Fibroblast of pulmonary artery (primary cell): ENCODE measurements at regions not wholly inside any gene's neighbourhood (a gene's known extent, or its start where the extent isn't known, plus 50 kb on each side); places are given as distances from the start of the nearest gene placed in this dataset.
A peak's percentile ranks its signal among the peaks of the same experiment; 100 is the strongest.

Experiments used
- DNase-seq: peaks from one replicate; pipeline ENCODE4 v3.0.0-alpha.2; 2010; ENCODE audit warnings: low read depth
- H3K4me3 ChIP-seq: replicated peaks from 2 replicates; pipeline ENCODE4 v1.5.1; 2011; ENCODE audit warnings: low read depth, mild to moderate bottlenecking, control low read depth, low read length, moderate library complexity
- TF ChIP-seq, protein P1 (sequence below): IDR thresholded peaks from 2 replicates; pipeline ENCODE4 v1.5.1; 2011; ENCODE audit warnings: mild to moderate bottlenecking, control low read depth, low read length, inconsistent platforms; ENCODE audit errors: missing control alignments

DNA sequence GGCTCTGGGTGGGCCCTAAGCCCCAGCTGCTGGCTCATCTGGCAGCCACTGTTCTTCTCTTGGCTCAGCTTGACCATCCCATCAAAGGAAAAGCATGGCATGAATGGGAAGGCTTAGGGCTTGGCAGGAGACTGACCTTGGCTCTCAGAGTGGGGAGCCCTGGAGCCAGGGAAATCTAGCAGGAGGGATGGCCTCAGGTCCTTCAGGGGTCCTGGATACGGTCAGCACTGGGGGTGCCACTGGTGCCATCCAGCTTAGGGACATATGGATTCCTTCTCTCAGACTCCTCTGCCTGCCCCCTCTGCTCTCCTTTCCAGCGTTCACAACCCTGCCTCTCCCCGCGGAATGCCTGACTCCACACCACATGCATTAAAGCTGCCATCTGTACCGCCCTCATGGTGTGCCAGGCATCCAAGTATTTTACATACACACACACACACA is 165.5 kb upstream of the HAAO start:
- H3K4me3 ChIP-seq: no peak overlapping the region
- DNase-seq: no peak
- TF ChIP-seq, protein P1, sequence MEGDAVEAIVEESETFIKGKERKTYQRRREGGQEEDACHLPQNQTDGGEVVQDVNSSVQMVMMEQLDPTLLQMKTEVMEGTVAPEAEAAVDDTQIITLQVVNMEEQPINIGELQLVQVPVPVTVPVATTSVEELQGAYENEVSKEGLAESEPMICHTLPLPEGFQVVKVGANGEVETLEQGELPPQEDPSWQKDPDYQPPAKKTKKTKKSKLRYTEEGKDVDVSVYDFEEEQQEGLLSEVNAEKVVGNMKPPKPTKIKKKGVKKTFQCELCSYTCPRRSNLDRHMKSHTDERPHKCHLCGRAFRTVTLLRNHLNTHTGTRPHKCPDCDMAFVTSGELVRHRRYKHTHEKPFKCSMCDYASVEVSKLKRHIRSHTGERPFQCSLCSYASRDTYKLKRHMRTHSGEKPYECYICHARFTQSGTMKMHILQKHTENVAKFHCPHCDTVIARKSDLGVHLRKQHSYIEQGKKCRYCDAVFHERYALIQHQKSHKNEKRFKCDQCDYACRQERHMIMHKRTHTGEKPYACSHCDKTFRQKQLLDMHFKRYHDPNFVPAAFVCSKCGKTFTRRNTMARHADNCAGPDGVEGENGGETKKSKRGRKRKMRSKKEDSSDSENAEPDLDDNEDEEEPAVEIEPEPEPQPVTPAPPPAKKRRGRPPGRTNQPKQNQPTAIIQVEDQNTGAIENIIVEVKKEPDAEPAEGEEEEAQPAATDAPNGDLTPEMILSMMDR: no peak

DNA sequence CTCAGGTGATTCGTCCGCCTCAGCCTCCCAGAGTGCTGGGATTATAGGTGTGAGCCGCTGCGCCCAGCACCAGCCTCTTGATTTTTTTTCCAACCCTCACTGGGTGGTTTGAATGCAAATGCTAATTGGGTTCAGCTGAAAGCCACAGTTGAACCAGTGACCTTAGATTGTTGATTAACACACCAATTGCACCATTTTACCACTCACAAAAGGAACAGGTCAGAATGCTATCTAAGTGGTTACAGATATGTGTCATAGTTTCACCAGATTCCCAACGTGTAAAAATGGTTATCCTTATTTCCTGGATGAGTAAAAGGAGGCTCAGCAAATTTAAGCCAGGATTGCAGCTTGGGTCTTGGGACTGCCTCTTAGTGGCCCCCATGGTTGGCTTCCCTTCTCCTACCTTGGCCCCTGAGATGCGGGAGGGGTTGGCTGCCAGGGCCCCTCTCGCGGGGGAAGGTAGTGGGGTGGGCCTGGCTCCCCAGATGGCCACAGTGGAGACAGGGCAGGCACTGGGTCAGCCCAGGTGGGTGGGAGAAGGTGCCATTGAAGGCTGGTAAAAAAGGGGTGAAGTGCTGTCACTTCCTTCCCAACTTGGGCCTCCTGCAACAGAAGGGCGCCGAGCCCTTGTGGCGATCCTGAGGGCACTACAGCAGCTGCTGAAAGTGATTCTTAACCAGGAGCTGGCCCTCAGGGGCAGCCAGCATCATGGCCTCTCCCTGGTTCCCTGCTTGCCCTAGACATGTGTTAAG is 164.9 kb upstream of the HAAO start:
- TF ChIP-seq, protein P1: no peak
- no peak for DNase-seq
- H3K4me3 ChIP-seq: no peak overlapping the region

DNA sequence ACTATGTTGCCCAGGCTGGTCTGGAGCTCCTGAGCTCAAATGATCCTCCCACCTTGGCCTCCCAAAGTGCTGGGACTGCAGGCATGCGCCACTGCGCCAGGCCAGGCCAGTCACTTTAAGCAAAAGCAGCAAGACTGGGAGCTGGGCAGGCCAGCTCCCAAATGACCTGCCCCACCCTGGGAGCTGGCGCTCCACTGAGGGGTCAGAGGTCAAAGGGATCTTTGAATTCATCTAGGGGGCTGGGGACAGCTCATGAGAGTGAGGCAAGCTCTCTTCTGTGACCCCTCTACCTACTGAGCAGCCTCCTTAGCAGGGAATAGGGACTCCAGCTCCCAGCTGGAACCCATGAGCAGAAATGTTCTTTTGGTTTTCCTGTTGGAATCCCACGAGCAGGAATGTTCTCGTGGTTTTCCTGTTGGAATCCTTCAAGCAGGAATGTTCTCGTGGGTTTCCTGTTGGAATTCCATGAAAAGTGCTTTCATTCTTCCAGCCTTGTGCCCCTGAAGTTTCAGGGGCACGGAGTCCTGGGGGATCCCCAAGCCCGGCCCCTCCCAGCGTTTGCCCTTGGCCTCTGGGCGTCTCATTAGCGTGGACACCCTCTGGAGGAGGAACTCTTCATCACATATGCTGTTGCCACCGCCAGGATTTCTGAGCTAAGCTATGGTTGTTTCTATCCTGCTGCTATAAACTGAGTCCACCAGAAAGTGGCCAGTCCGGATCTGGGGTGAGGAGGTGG is 162.0 kb upstream of the HAAO start:
- TF ChIP-seq, protein P1: peak; percentile 21
- DNase-seq: peak; percentile 78
- H3K4me3 ChIP-seq: no peak overlapping the region

DNA sequence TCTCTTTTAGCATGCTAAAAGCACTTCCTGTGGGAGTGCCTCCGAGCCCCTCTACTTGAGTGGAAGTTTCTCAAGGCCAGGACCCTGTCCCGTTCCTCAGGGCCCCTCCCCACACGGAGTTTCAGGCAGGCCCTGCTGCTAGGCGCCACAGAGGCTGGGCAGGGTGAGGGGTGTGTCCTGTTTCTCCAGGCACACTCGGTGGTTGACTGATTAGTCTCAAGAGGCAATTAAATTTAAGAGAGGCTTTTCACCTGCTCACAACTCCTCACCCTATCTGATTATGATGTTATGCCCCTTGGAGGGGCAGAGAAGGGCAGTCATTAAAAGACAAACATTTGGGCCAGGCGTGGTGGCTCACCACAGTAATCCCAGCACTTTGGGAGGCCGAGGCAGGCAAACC is 160.8 kb upstream of the HAAO start:
- TF ChIP-seq, protein P1: no peak
- H3K4me3 ChIP-seq: no peak overlapping the region
- DNase-seq: no peak

DNA sequence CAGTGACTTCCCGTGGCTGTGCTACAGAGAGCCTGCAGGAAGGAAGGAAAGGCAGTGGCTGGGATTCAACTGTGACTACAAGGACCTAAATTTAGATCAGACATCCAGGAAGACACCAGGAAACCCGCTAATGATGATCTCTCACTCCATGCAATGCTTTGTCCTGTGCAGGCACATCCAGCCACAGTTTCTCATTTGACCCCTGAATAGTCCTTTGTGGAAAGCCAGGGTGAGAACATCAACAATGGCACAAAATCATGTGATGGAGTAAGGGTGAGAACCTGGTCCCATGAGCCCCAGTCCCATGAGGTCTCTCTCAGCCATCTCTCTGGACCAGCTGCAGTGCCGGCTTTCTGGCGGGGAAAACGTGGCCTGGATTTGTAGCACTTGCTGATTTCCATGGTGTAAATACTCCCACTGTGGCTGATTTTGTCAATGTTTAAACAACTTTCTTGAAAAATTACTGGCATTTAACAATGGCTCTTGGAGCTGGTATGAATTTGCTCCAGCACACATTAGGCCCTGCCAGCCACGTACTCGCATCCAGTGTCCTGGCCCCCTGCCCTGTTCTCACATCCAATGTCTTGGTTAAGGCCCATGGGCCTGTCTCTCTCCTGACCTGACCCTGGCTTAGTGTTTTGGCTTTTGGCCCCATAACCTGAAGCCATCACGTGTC is 159.0 kb upstream of the HAAO start:
- TF ChIP-seq, protein P1: no peak
- no peak overlapping the region for H3K4me3 ChIP-seq
- no peak for DNase-seq

DNA sequence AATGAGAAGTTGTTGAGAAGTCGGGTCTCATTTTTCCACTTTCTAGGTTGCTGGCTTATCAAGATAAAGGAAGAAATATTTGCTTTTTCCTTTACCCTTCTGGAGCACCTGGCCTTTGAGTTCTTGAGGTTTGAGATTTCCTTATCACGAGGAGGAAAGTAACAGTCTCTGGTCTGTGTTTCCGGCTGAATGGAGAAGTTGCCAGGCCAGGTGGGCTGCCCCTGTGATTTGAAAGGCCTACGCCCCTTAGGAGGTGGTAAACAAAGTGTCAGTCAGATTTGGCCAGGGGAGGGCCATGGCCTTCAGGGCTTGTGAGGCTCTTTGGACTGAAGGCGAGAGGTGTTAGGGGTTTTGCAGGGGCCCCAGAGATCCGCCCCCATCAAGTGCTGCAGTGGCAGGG is 156.7 kb upstream of the HAAO start:
- no peak overlapping the region for H3K4me3 ChIP-seq
- no peak for DNase-seq

More for the DNA sequence above, 156.7 kb upstream of the HAAO start:
- TF ChIP-seq, protein P1: no peak
